ENCODE measurements at regions not wholly inside any gene's neighbourhood (a gene's known extent, or its start where the extent isn't known, plus 50 kb on each side); places are given as distances from the start of the nearest gene placed in this dataset.

- no peak for TF ChIP-seq REST (IDR thresholded peaks at IDR 0.05; ENCODE audit: low read depth)
- TF ChIP-seq TAF1 (IDR thresholded peaks at IDR 0.05; ENCODE audit: low read depth) = no peak
Measured at GRCh38 chrX:42248226-42248625, 324.9 kb upstream of the CASK start.
